ENCODE measurements at regions not wholly inside any gene's neighbourhood (a gene's known extent, or its start where the extent isn't known, plus 50 kb on each side); places are given as distances from the start of the nearest gene placed in this dataset.

DNA sequence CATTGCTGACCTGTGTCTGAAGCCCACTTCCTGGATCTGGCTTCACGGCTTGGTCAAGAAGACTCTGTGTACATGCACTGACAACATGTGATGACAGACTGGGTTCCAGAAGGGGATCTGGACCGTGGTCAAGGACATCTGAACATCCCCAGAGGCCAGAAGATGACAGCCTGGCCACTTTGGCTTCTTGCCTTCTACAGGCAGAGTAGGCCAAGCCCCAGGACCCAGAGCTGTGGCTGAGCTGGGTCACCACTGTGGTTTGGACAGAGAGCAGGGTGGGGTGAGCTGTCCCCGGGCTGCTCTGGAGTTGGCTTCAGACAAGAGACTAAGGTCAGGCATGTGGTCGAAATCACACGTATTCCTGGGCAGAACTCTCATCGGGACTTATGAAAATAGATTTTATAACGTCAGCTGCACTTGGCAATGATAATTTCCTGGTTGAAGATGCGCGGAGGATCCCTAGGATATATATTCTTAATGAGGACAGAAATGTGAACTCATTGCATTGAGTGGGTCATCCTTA lies 114.1 kb upstream of the FRMD4B start:
- H3K79me2 ChIP-seq (ENCODE audit: control insufficient read depth, low read length): no peaks in the 10 kb centered on the region
- no peak overlapping the region for H3K27ac ChIP-seq (ENCODE audit: low read depth, low read length)
- H3K36me3 ChIP-seq (ENCODE audit: control insufficient read depth, low read length): no peaks in the 10 kb centered on the region
- no peaks in the 10 kb centered on the region for H3F3A ChIP-seq (ENCODE audit: control insufficient read depth, insufficient read depth)
- no peak overlapping the region for H3K4me3 ChIP-seq (ENCODE audit: low read length)
- no peaks in the 10 kb centered on the region for H4K20me1 ChIP-seq (ENCODE audit: control insufficient read depth, insufficient read depth, low read depth, low read length)
- no peak for TF ChIP-seq EZH2phosphoT487 (IDR thresholded peaks at IDR 0.05; ENCODE audit: borderline replicate concordance, low read length)
- no peak for TF ChIP-seq CTCF (IDR thresholded peaks at IDR 0.05; ENCODE audit: low read depth, low read length, poor library complexity, severe bottlenecking)
- H3K4me1 ChIP-seq (ENCODE audit: control insufficient read depth, low read length): no peaks in the 10 kb centered on the region
- H3K9me2 ChIP-seq (replicated peaks; ENCODE audit: control insufficient read depth, low read length): no peaks in the 10 kb centered on the region
- H3K27me3 ChIP-seq (ENCODE audit: control insufficient read depth, low read length): no peaks in the 10 kb centered on the region
- H3K4me2 ChIP-seq (ENCODE audit: low read length): no peak overlapping the region
- H3K9me3 ChIP-seq (ENCODE audit: control insufficient read depth, insufficient read depth, low read length): no peaks in the 10 kb centered on the region

DNA sequence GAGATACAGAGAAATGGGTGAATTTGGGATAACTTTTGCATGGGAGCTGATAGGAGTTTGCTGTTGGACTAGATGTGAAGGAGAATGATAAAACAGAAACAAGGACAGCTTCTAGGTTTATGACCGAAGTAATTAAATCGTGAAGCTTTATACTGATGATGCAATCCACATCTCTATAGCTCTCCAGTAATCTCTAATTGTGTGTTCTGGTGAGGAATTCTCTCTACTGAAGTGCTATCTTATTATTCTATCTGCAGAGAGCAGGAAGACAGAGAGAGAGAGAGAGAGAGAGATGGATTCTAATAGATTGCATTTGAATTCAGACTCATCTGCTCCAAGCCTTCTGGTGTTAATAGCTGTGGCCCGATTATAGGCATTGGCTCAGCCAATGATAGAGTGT lies 113.5 kb upstream of the FRMD4B start:
- H3K4me3 ChIP-seq (ENCODE audit: low read length): no peak overlapping the region
- TF ChIP-seq CTCF (IDR thresholded peaks at IDR 0.05; ENCODE audit: low read depth, low read length, poor library complexity, severe bottlenecking): no peak
- TF ChIP-seq EZH2phosphoT487 (IDR thresholded peaks at IDR 0.05; ENCODE audit: borderline replicate concordance, low read length): no peak
- no peaks in the 10 kb centered on the region for H3K79me2 ChIP-seq (ENCODE audit: control insufficient read depth, low read length)
- H3K27ac ChIP-seq (ENCODE audit: low read depth, low read length): no peak overlapping the region
- H3K36me3 ChIP-seq (ENCODE audit: control insufficient read depth, low read length): no peaks in the 10 kb centered on the region
- H3K4me1 ChIP-seq (ENCODE audit: control insufficient read depth, low read length): no peaks in the 10 kb centered on the region
- no peaks in the 10 kb centered on the region for H4K20me1 ChIP-seq (ENCODE audit: control insufficient read depth, insufficient read depth, low read depth, low read length)
- no peak overlapping the region for H3K4me2 ChIP-seq (ENCODE audit: low read length)
- no peaks in the 10 kb centered on the region for H3K9me3 ChIP-seq (ENCODE audit: control insufficient read depth, insufficient read depth, low read length)
- no peaks in the 10 kb centered on the region for H3F3A ChIP-seq (ENCODE audit: control insufficient read depth, insufficient read depth)
- no peaks in the 10 kb centered on the region for H3K9me2 ChIP-seq (replicated peaks; ENCODE audit: control insufficient read depth, low read length)
- no peaks in the 10 kb centered on the region for H3K27me3 ChIP-seq (ENCODE audit: control insufficient read depth, low read length)

GRCh38 chr3:69496856-69497255 lies 111.0 kb upstream of the FRMD4B start:
- no peaks in the 10 kb centered on the region for H3K4me1 ChIP-seq (ENCODE audit: control insufficient read depth, low read length)
- H3K4me2 ChIP-seq (ENCODE audit: low read length): no peak overlapping the region
- H3F3A ChIP-seq (ENCODE audit: control insufficient read depth, insufficient read depth): no peaks in the 10 kb centered on the region
- H4K20me1 ChIP-seq (ENCODE audit: control insufficient read depth, insufficient read depth, low read depth, low read length): no peaks in the 10 kb centered on the region
- no peaks in the 10 kb centered on the region for H3K9me3 ChIP-seq (ENCODE audit: control insufficient read depth, insufficient read depth, low read length)
- no peaks in the 10 kb centered on the region for H3K9me2 ChIP-seq (replicated peaks; ENCODE audit: control insufficient read depth, low read length)
- H3K27me3 ChIP-seq (ENCODE audit: control insufficient read depth, low read length): no peaks in the 10 kb centered on the region
- no peaks in the 10 kb centered on the region for H3K79me2 ChIP-seq (ENCODE audit: control insufficient read depth, low read length)
- TF ChIP-seq CTCF (IDR thresholded peaks at IDR 0.05; ENCODE audit: low read depth, low read length, poor library complexity, severe bottlenecking) (no peak), EZH2phosphoT487 (IDR thresholded peaks at IDR 0.05; ENCODE audit: borderline replicate concordance, low read length) (no peak)
- H3K4me3 ChIP-seq (ENCODE audit: low read length): no peak overlapping the region
- no peak overlapping the region for H3K27ac ChIP-seq (ENCODE audit: low read depth, low read length)
- no peaks in the 10 kb centered on the region for H3K36me3 ChIP-seq (ENCODE audit: control insufficient read depth, low read length)

All from DOHH2 (cell line).